ENCODE measurements at regions not wholly inside any gene's neighbourhood (a gene's known extent, or its start where the extent isn't known, plus 50 kb on each side); places are given as distances from the start of the nearest gene placed in this dataset.

DNA sequence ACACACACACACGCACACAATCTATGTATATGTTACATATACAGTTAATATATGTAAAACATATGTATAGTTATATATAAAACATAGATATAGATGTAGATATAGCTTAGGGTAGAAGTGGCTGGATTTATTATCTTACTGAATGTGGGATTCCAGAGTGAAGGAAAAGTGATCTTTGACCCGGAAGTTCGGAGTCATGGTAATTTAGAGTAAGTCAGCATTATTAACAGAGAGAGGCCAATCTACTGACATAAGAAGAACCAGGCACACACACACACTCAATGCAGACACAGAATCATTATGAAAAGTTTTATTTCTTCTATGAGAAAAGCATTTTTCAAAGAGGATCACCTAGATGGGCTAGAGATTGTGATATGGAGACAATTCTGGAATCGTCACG is 384.2 kb upstream of the NOVA1 start:
- ChIA-PET POLR2A (no interaction called here), CTCF (no interaction called here)
- no peaks in the 10 kb centered on the region for H3K27me3 ChIP-seq (ENCODE audit: control insufficient read depth, insufficient read depth, low read length)
- intact Hi-C loops (cut with micrococcal nuclease; ENCODE audit: unreplicated experiment) (no loop called here), in situ Hi-C loops (cut with HindIII; ENCODE audit: low pct_unique_long_range_greater_than_20kb, low sequenced_read_pairs) (no loop called here)
- no peak for DNase-seq (ENCODE audit: low read depth, low spot score)
- no peak for ATAC-seq
- no peaks in the 10 kb centered on the region; the same call in 1 of the 2 replicates for H3K4me1 ChIP-seq (ENCODE audit: control insufficient read depth, insufficient read depth, low read length)
- H3K36me3 ChIP-seq (ENCODE audit: control insufficient read depth, insufficient read depth, low read length), result no peaks in the 10 kb centered on the region
- BruUV-seq (replicated peaks), result no TSS peak
- TF ChIP-seq, protein P1, sequence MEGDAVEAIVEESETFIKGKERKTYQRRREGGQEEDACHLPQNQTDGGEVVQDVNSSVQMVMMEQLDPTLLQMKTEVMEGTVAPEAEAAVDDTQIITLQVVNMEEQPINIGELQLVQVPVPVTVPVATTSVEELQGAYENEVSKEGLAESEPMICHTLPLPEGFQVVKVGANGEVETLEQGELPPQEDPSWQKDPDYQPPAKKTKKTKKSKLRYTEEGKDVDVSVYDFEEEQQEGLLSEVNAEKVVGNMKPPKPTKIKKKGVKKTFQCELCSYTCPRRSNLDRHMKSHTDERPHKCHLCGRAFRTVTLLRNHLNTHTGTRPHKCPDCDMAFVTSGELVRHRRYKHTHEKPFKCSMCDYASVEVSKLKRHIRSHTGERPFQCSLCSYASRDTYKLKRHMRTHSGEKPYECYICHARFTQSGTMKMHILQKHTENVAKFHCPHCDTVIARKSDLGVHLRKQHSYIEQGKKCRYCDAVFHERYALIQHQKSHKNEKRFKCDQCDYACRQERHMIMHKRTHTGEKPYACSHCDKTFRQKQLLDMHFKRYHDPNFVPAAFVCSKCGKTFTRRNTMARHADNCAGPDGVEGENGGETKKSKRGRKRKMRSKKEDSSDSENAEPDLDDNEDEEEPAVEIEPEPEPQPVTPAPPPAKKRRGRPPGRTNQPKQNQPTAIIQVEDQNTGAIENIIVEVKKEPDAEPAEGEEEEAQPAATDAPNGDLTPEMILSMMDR (IDR thresholded peaks at IDR 0.05), result no peak
- TF ChIP-seq TCF7L2 (IDR thresholded peaks at IDR 0.05; ENCODE audit: low read depth, low read length) (no peak), SIN3A (IDR thresholded peaks at IDR 0.05; ENCODE audit: borderline replicate concordance, insufficient read depth, low read depth, low read length) (no peak), POLR2AphosphoS5 (IDR thresholded peaks at IDR 0.05; ENCODE audit: low read depth, low read length) (no peak)
- TF ChIP-seq, protein P2, sequence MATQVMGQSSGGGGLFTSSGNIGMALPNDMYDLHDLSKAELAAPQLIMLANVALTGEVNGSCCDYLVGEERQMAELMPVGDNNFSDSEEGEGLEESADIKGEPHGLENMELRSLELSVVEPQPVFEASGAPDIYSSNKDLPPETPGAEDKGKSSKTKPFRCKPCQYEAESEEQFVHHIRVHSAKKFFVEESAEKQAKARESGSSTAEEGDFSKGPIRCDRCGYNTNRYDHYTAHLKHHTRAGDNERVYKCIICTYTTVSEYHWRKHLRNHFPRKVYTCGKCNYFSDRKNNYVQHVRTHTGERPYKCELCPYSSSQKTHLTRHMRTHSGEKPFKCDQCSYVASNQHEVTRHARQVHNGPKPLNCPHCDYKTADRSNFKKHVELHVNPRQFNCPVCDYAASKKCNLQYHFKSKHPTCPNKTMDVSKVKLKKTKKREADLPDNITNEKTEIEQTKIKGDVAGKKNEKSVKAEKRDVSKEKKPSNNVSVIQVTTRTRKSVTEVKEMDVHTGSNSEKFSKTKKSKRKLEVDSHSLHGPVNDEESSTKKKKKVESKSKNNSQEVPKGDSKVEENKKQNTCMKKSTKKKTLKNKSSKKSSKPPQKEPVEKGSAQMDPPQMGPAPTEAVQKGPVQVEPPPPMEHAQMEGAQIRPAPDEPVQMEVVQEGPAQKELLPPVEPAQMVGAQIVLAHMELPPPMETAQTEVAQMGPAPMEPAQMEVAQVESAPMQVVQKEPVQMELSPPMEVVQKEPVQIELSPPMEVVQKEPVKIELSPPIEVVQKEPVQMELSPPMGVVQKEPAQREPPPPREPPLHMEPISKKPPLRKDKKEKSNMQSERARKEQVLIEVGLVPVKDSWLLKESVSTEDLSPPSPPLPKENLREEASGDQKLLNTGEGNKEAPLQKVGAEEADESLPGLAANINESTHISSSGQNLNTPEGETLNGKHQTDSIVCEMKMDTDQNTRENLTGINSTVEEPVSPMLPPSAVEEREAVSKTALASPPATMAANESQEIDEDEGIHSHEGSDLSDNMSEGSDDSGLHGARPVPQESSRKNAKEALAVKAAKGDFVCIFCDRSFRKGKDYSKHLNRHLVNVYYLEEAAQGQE (IDR thresholded peaks at IDR 0.05; ENCODE audit: insufficient read depth in 1 of 2, low read depth in 2 of 2, low read length in 1 of 2), result no peak
- H3K27ac ChIP-seq (ENCODE audit: low read length), result no peak overlapping the region
- no peak overlapping the region for H3K4me3 ChIP-seq (ENCODE audit: low read depth in 2 of 2, low read length in 2 of 2)
- no peaks in the 10 kb centered on the region for H3K9me3 ChIP-seq (ENCODE audit: control insufficient read depth, insufficient read depth, low read depth, low read length)

DNA sequence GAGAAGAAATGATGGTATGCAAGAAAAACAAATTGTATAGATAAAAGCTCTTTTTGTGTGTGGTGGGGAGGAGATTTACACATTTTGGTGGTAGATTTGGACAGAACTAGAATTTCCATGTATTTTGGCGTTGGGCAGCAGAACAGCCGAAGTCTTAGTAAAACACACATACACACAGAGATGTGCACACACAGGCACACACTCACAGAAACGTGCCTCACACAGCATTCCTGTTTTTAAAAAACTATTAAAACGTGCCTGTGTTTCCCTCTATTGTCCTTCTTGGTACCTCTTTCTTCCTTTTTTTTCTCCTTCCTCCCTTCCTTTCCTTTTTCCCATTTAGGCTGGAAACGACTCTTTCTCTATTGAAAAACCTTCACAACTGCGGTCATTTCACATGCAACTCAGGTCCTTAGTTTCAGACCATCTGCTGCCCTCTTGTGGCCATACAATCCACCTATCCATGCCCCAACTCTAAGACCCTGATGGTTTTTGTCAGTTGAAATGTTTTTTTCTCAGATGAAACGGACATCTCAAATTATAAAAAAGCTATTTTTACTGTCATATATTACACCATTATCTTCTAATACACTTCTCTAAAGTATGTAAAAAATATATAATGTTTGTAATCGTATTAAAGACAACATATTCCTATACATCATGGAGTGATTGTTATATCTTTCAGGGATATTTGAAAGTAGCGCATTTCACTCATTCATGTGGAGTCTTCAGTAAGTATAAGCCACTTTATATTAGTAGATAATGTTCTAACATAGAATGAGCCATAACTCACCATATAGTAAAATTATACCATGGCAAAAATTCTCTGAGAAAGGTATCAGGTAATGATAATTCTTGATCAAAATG is 386.7 kb upstream of the NOVA1 start:
- no peak overlapping the region for H3K4me3 ChIP-seq (ENCODE audit: low read depth in 2 of 2, low read length in 2 of 2)
- TF ChIP-seq SIN3A (IDR thresholded peaks at IDR 0.05; ENCODE audit: borderline replicate concordance, insufficient read depth, low read depth, low read length) (no peak), TCF7L2 (IDR thresholded peaks at IDR 0.05; ENCODE audit: low read depth, low read length) (no peak), POLR2AphosphoS5 (IDR thresholded peaks at IDR 0.05; ENCODE audit: low read depth, low read length) (no peak)
- TF ChIP-seq, protein P1 (IDR thresholded peaks at IDR 0.05), result peak; percentile 70
- TF ChIP-seq, protein P2 (IDR thresholded peaks at IDR 0.05; ENCODE audit: insufficient read depth in 1 of 2, low read depth in 2 of 2, low read length in 1 of 2), result no peak
- in situ Hi-C loops (cut with HindIII; ENCODE audit: low pct_unique_long_range_greater_than_20kb, low sequenced_read_pairs) (no loop called here), intact Hi-C loops (cut with micrococcal nuclease; ENCODE audit: unreplicated experiment) (no loop called here)
- peak; percentile 24 for DNase-seq (ENCODE audit: low read depth, low spot score)
- POLR2A ChIA-PET, result no interaction called here
- H3K4me1 ChIP-seq (ENCODE audit: control insufficient read depth, insufficient read depth, low read length), result no peaks in the 10 kb centered on the region; the same call in 1 of the 2 replicates
- ATAC-seq, result 0 out of 2 replicates have a peak, but pooled peaks have one; percentile 65
- no TSS peak for BruUV-seq (replicated peaks)
- no peaks in the 10 kb centered on the region for H3K9me3 ChIP-seq (ENCODE audit: control insufficient read depth, insufficient read depth, low read depth, low read length)
- no peak overlapping the region for H3K27ac ChIP-seq (ENCODE audit: low read length)
- H3K36me3 ChIP-seq (ENCODE audit: control insufficient read depth, insufficient read depth, low read length), result no peaks in the 10 kb centered on the region
- no peaks in the 10 kb centered on the region for H3K27me3 ChIP-seq (ENCODE audit: control insufficient read depth, insufficient read depth, low read length)
- CTCF ChIA-PET, result no interaction called here
